HepG2 (cell line): ENCODE measurements at regions not wholly inside any gene's neighbourhood (a gene's known extent, or its start where the extent isn't known, plus 50 kb on each side); places are given as distances from the start of the nearest gene placed in this dataset.

Experiments used
- ARID5B ChIP-seq: IDR thresholded peaks from 2 replicates; pipeline ENCODE4 v1.4.0; 2020; ENCODE audit warnings: mild to moderate bottlenecking, missing genetic modification reagents
- CHD2 ChIP-seq: IDR thresholded peaks from 2 replicates; pipeline ENCODE4 v1.6.1; 2011; ENCODE audit warnings: low read depth, low read length, improper control_type of control experiment
- DBP ChIP-seq: sonication (generic); formaldehyde crosslinking; IDR thresholded peaks from 2 replicates; pipeline ENCODE4 v1.4.0; 2020; ENCODE audit warnings: missing genetic modification reagents; ENCODE audit errors: not compliant biosample characterization
- E2F1 ChIP-seq: sonication (generic); formaldehyde crosslinking; IDR thresholded peaks from 2 replicates; pipeline ENCODE4 v1.5.0; 2020; ENCODE audit warnings: missing genetic modification reagents
- GATAD2A ChIP-seq: IDR thresholded peaks from 2 replicates; pipeline ENCODE4 v1.6.1; 2016
- SMAD3 ChIP-seq: sonication (generic); formaldehyde crosslinking; IDR thresholded peaks from 2 replicates; pipeline ENCODE4 v1.4.0; 2020; ENCODE audit warnings: missing genetic modification reagents
- SOX13 ChIP-seq, 3 experiments: fragments of 450-650 bp in 1 of 3; sonication (generic) in 1 of 3; formaldehyde crosslinking in 1 of 3; IDR thresholded peaks in 2 of 3; conservative IDR thresholded peaks in 1 of 3; 2 replicates each; pipeline versions ENCODE4 v1.5.0 to v1.6.1; 2016 to 2020; ENCODE audit warnings: antibody characterized with exemption in 1 of 3, mild to moderate bottlenecking in 1 of 3, missing compliant biosample characterization in 1 of 3, missing genetic modification reagents in 1 of 3, moderate library complexity in 1 of 3
- ZNF34 ChIP-seq: sonication (generic); formaldehyde crosslinking; IDR thresholded peaks from 2 replicates; pipeline ENCODE4 v1.4.0; 2020; ENCODE audit warnings: mild to moderate bottlenecking, missing genetic modification reagents, borderline replicate concordance
- ZNF773 ChIP-seq: sonication (generic); formaldehyde crosslinking; IDR thresholded peaks from 2 replicates; pipeline ENCODE4 v1.4.0; 2020; ENCODE audit warnings: missing genetic modification reagents, borderline replicate concordance
- TF ChIP-seq, protein P1 (sequence below): sonication (generic); formaldehyde crosslinking; IDR thresholded peaks from 2 replicates; pipeline ENCODE4 v1.5.1; 2020; ENCODE audit warnings: mild to moderate bottlenecking, moderate library complexity, missing genetic modification reagents
- TF ChIP-seq, protein P2 (sequence below): IDR thresholded peaks from 2 replicates; pipeline ENCODE4 v1.6.1; 2016; ENCODE audit warnings: low read depth, borderline replicate concordance
- TF ChIP-seq, protein P3 (sequence below): sonication (generic); formaldehyde crosslinking; IDR thresholded peaks from 2 replicates; pipeline ENCODE4 v1.4.0; 2020; ENCODE audit warnings: missing genetic modification reagents
- TF ChIP-seq, protein P4 (sequence below): sonication (generic); formaldehyde crosslinking; IDR thresholded peaks from 2 replicates; pipeline ENCODE4 v1.4.0; 2020; ENCODE audit warnings: missing genetic modification reagents, mild to moderate bottlenecking, borderline replicate concordance

GRCh38 chr10:121154846-121155245, 303.7 kb downstream of the WDR11 start (continued):
- TF ChIP-seq, protein P1, sequence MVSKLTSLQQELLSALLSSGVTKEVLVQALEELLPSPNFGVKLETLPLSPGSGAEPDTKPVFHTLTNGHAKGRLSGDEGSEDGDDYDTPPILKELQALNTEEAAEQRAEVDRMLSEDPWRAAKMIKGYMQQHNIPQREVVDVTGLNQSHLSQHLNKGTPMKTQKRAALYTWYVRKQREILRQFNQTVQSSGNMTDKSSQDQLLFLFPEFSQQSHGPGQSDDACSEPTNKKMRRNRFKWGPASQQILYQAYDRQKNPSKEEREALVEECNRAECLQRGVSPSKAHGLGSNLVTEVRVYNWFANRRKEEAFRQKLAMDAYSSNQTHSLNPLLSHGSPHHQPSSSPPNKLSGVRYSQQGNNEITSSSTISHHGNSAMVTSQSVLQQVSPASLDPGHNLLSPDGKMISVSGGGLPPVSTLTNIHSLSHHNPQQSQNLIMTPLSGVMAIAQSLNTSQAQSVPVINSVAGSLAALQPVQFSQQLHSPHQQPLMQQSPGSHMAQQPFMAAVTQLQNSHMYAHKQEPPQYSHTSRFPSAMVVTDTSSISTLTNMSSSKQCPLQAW (CRISPR knock-in tag) = no peak
- TF ChIP-seq ZNF773 (CRISPR knock-in tag) = no peak
- TF ChIP-seq, protein P2, sequence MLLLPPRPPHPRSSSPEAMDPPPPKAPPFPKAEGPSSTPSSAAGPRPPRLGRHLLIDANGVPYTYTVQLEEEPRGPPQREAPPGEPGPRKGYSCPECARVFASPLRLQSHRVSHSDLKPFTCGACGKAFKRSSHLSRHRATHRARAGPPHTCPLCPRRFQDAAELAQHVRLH = no peak
- TF ChIP-seq SOX13 (IDR thresholded peaks at IDR 0.05) = peak; percentile 98
- TF ChIP-seq SOX13 (CRISPR knock-in tag; conservative IDR thresholded peaks at IDR 0.05 in 1 of 2, IDR thresholded peaks at IDR 0.05 in 1 of 2) = peak in 1 of 2 experiments; percentile 99; a peak in 2 of 4 replicates
- no peak for TF ChIP-seq SMAD3
- TF ChIP-seq, protein P3, sequence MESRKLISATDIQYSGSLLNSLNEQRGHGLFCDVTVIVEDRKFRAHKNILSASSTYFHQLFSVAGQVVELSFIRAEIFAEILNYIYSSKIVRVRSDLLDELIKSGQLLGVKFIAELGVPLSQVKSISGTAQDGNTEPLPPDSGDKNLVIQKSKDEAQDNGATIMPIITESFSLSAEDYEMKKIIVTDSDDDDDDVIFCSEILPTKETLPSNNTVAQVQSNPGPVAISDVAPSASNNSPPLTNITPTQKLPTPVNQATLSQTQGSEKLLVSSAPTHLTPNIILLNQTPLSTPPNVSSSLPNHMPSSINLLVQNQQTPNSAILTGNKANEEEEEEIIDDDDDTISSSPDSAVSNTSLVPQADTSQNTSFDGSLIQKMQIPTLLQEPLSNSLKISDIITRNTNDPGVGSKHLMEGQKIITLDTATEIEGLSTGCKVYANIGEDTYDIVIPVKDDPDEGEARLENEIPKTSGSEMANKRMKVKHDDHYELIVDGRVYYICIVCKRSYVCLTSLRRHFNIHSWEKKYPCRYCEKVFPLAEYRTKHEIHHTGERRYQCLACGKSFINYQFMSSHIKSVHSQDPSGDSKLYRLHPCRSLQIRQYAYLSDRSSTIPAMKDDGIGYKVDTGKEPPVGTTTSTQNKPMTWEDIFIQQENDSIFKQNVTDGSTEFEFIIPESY (CRISPR knock-in tag) = no peak
- TF ChIP-seq DBP (CRISPR knock-in tag) = no peak
- TF ChIP-seq GATAD2A (CRISPR knock-in tag) = 0 out of 2 replicates have a peak, but pooled peaks have one; percentile 25
- TF ChIP-seq, protein P4, sequence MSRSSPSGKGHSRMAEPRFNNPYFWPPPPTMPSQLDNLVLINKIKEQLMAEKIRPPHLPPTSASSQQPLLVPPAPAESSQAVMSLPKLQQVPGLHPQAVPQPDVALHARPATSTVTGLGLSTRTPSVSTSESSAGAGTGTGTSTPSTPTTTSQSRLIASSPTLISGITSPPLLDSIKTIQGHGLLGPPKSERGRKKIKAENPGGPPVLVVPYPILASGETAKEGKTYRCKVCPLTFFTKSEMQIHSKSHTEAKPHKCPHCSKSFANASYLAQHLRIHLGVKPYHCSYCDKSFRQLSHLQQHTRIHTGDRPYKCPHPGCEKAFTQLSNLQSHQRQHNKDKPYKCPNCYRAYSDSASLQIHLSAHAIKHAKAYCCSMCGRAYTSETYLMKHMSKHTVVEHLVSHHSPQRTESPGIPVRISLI (CRISPR knock-in tag) = no peak
- TF ChIP-seq ARID5B = peak; percentile 55
- no peak for TF ChIP-seq ZNF34 (CRISPR knock-in tag)
- no peak for TF ChIP-seq E2F1
- TF ChIP-seq CHD2 = no peak
